HUES48 (cell line): ENCODE measurements at regions not wholly inside any gene's neighbourhood (a gene's known extent, or its start where the extent isn't known, plus 50 kb on each side); places are given as distances from the start of the nearest gene placed in this dataset.

ENCODE experiments used
- H3K27ac ChIP-seq: one replicate; pipeline ENCODE4 v1.7.0; 2013; ENCODE audit warnings: low read depth, low read length, inconsistent platforms
- H3K27me3 ChIP-seq: 2 replicates; pipeline ENCODE4 v1.6.1; 2013; ENCODE audit warnings: mild to moderate bottlenecking, low read length; ENCODE audit not compliant: control insufficient read depth, insufficient read depth
- H3K36me3 ChIP-seq: 2 replicates; pipeline ENCODE4 v1.6.1; 2013; ENCODE audit warnings: low read length; ENCODE audit not compliant: control insufficient read depth, insufficient read depth
- H3K4me1 ChIP-seq: 2 replicates; pipeline ENCODE4 v1.6.1; 2013; ENCODE audit warnings: mild to moderate bottlenecking, low read length; ENCODE audit not compliant: control insufficient read depth, insufficient read depth
- H3K4me3 ChIP-seq: 2 replicates; pipeline ENCODE4 v1.5.1; 2013; ENCODE audit warnings: mild to moderate bottlenecking, low read depth, low read length
- H3K9ac ChIP-seq: 2 replicates; pipeline ENCODE4 v1.6.1; 2013; ENCODE audit warnings: mild to moderate bottlenecking, low read depth, low read length, moderate library complexity
- H3K9me3 ChIP-seq: 2 replicates; pipeline ENCODE4 v1.6.1; 2013; ENCODE audit warnings: low read length; ENCODE audit not compliant: control insufficient read depth, insufficient read depth

DNA sequence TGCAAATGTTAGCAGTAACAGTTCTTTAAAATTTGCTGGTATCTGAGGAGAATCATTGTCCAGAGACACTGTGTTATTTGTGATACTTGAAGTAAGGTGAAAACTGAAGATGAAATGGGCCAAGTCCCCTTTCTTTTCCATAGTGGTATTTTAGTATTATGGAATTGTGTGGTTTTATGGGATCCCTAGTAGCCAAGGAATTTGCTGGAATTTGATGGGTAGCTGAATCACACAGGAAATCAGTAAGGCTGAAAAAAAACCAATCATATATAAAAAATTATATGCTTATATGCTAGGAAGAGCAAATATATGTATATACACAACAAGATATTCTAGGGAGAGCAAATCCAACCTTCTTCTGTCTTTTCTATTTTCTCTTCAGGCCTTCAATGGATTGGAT, 54.2 kb upstream of the TACR1 start:
- Histone ChIP-seq H3K27me3 (no peaks in the 10 kb centered on the region), H3K9me3 (peaks cover 16% of the 10 kb centered on the region; the same call in 1 of the 2 replicates), H3K4me1 (no peaks in the 10 kb centered on the region), H3K27ac (no peak overlapping the region), H3K36me3 (no peaks in the 10 kb centered on the region), H3K4me3 (no peak overlapping the region), H3K9ac (no peak overlapping the region)

DNA sequence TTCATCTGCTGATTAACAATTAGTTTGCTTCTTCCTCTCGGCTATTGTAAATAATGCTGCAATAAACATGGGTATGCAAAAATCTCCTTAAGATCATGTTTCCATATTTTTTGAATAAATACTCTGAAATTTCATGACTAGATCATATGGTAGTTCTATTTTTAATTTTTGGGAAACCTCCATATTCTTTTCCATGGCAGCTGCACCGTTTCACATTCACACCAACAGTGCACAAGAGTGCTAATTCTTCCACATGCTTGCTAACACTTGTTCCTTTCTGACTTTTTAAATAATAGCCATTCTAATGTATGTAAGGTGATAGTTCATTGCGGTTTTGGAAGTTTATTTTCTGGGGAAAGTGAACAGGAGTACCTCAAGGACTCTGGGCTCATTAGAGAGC, 52.6 kb upstream of the TACR1 start:
- Histone ChIP-seq H3K36me3 (no peaks in the 10 kb centered on the region), H3K9me3 (0 out of 2 replicates have a peak, but pooled peaks cover 9% of the 10 kb centered on the region), H3K4me3 (no peak overlapping the region), H3K9ac (no peak overlapping the region), H3K27me3 (no peaks in the 10 kb centered on the region), H3K27ac (no peak overlapping the region), H3K4me1 (no peaks in the 10 kb centered on the region)
